ENCODE measurements at regions not wholly inside any gene's neighbourhood (a gene's known extent, or its start where the extent isn't known, plus 50 kb on each side); places are given as distances from the start of the nearest gene placed in this dataset.
"Not testable (repeated sequence)": the region's sequence is repeated elsewhere in the genome, so short reads cannot be mapped to it uniquely, and the experiment has no call there.

DNA sequence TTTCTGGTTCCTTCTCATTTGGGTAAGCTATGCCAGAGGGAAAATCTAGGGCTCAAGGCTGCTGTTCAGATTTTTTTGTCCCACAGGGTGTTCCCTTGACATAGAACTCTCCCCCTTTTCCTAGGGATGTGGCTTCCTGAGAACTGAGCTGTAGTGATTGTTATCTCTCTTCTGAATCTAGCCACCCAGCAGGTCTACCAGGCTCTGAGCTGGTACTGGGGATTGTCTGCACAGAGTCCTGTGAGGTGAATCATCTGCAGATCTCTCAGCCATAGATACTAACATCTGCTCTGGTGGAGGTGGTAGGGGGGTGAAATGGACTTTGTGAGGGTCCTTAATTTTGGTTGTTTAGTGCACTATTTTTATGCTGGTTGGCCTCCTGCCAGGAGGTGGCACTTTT lies 167.3 kb upstream of the PGR start:
- DNase-seq (ENCODE audit: low spot score) = no peak

DNA sequence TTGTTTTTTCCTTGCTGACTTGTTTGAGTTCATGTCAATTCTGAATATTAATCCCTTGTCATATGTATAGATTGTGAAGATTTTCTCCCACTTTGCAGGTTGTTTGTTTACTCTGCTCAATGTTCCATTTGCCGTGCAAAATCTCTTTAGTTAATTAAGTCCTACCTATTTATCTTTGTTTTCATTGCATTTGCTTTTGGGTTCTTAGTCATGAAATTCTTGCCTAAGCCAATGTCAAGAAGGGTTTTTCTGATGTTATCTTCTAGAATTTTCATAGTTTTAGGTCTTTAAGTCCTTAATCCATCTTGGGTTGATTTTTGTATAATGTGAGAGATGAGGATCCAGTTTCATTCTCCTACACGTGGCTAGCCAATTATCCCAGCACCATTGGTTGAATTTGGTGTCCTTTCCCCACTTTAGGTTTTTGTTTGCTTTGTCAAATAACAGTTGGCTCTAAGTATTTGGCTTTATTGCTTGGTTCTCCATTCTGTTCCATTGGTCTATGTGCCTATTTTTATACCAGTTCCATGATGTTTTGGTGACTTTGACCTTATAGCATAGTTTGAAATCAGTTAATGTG lies 163.1 kb upstream of the PGR start:
- no peak for DNase-seq (ENCODE audit: low spot score)

DNA sequence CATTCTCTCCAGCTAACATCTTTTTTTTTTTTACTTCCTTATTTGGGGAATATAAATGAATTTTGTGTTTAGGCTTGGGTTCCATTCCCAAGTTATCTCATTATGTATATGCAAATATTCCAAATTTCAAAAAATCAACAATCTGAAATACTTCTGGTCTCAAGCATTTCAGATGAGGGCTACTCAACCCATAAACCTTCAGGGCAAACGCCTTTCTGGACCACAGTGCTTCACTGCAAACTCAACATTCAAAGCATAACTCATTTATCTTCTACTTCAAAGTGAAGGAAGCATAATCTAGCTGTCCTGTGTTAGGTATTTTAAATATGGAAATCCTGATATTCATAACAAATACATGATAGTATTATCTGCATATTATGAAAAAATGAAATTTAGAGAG lies 161.7 kb upstream of the PGR start:
- no peak for DNase-seq (ENCODE audit: low spot score)

DNA sequence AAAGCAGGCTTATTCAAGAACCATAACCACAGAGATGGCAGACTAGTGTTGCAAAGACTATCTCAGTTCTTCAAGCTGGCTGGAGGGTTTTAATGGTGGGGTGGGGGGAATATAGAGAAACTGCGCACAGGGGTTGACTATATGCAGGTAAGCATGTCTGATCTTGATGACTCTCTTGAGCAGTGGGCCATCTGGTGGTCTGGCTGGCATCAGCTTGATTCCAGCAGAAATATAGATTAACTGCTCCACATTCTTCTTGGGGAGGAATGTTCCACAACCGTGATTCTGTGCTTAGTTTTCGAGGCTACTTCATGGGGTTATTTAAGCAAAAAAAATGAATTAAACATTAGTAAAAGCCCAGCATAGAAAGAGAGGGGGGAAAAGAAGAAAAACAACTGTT lies 158.8 kb upstream of the PGR start:
- DNase-seq (ENCODE audit: low spot score) = no peak

DNA sequence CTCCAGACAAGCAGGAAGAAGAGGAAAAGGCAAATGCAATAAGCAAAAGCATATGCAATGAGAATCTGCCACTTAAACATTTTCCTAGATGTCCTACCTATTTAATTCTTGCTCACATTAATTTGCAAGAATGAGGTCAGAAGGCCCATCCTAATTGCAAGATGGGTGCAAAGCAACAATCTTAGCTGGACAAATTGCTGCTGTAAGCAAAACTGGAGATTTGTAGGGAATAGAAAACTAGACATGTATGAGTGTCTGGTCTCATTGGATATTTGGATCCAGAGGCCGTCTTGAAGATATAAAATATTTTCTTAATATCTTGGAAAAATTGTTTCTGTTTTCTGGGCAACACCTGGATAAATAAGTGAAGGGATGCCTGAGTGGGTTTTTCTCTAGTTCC lies 150.1 kb upstream of the PGR start:
- no peak for DNase-seq (ENCODE audit: low spot score)

DNA sequence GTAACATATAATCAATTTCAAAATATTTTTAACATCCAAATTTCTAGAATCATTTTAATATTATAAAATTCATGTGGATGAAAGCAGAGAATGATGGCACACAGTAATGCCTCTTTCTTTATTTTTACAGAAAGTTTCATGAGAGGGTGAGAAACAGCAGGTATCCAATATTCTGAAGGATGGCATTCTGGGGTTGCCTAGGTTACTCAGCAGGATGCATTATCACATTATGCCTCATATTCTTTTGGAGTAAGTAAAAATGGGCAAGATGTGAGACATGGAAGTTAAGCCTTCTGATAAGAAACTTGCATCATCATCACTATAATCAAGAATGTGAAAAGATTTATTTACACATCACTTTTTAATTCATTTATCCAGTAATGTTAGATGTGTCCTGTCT lies 148.7 kb upstream of the PGR start:
- DNase-seq (ENCODE audit: low spot score) = no peak

DNA sequence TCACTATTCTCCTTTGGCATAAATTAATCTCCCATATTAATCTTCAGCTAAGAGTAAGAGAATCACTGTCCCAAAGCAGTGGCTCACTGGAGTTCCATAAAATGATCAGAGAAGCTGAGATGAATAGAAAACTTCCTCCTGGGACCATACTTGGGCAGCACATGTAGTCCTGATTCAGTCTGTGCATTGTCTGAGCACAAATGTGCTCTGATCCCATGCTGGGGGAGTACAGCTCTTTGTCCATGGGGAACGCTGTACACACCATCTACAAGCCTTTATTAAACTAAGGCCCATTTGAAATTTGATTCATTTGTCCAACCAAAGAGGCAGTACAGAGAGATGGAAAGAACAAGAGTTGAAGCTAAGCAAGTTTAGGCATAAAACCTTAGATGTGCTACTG lies 147.4 kb upstream of the PGR start:
- DNase-seq (ENCODE audit: low spot score) = no peak

DNA sequence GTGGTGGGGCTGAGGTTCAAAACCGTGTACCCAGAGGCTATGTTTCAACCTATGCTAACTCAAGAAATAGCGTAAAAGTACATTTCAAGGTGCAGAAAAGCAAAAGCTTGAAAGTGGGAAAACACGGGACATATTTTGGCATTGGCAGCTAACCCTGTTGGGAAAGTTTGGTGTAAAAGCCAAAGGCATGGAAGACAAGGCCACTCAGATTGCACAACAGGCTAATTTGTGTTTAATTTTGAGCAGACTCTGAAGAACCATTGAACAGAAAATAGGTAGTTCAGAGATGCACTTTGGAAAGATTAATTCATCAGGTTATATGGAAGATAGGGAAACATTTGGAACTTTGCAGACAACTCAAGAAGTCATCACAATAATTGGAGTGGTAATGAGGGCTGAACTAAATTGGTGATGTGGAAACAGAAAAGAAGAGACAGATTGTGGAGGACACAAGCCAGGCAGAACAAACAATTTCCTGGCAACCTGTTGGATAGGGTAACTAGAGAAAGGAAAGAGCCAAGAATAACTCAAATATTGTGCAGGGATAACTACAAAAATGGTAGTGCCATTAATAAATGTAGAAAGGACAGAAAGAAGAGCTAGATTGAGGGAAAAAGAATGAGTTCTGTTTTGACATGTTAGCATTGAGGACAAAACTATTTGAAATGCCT lies 140.5 kb upstream of the PGR start:
- no peak for DNase-seq (ENCODE audit: low spot score)

DNA sequence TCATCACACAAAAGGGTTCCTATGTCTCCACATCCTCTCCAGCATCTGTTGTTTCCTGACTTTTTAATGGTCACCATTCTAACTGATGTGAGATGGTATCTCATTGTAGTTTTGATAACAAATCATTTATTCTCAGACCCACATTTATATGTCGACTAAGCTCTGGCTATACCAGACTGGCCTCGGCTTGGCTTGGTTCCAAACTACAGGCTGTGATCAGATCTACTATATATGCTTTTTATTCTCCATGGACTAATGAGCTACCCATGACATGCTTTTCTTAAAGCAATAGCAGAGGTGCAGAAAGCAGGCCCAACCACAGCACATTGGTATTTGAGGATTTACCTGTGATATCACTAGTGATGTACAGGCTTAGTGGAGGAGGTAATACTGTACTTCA lies 139.8 kb upstream of the PGR start:
- DNase-seq (ENCODE audit: low spot score) = no peak

DNA sequence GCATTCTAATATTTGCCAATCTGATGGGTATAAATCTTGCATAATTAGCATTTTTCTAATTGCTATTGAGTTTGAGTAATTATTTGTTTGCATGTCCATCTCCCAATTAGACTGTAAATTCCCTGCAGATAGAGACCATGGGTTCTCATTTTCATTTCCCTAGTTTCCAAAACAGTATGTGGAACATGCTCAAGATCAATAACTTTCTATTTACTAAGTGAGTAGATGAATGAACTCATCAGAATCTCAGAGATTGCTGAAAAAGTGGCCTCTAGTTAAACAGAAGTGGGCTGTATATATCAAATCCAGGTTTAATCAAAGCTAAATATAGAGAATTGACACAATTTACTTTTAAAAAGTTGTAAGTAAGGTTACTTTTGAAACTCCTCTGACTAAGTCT lies 138.0 kb upstream of the PGR start:
- no peak for DNase-seq (ENCODE audit: low spot score)

DNA sequence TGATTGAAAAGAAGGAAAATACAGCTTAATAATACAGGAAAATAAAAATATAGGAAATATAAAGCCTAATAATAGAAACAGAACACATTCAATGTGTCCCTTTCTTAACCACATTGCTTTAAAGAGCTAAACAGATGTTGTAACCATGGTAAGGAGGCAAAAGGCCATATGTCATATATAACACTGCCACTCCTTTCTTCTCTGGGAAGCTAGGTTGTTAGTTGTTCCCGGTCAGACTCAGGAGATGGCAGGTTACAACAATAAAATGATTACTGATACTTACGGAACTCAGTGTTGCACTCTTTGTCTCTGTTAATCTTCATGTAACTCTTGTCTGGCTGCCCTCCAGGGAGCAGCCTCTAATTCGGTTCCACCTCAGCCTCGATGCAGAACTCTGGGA lies 134.7 kb upstream of the PGR start:
- DNase-seq (ENCODE audit: low spot score) = no peak

DNA sequence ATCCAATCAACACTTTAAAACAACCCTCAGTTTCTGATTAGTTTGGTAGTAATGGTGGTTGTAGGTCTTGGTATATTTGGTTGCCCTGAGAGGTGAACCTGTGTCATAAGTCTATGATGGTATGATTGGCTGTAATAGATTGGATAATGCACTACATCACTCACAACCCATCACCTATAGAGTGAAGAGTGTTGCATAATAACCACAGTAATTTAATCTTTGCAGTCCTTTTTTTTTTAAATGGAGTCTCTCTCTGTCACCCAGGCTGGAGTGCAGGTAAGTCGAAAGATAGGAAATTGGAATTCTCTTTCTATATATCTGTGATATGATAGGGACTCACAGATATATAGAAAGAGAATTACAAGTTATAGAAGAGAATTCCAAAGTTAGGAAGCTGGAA lies 133.4 kb upstream of the PGR start:
- no peak for DNase-seq (ENCODE audit: low spot score)

DNA sequence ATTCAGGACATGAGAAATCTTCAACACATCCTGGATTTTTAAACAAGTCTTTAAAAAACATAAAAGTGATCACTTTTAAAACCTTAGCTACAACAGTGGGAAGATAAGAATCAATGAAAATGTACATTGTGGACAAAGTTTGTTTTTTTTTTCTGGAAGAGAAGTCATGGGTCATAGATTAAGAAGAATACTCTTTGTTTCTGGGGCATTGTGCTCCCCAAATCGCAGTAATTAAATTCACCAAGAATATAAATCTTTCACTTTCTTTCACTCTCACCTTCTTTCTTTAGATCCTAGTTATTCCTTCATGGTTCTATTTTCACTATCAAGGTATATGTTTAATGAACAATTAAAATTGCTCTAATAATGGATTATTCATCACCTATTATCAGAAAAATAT lies 132.6 kb upstream of the PGR start:
- DNase-seq (ENCODE audit: low spot score) = no peak

DNA sequence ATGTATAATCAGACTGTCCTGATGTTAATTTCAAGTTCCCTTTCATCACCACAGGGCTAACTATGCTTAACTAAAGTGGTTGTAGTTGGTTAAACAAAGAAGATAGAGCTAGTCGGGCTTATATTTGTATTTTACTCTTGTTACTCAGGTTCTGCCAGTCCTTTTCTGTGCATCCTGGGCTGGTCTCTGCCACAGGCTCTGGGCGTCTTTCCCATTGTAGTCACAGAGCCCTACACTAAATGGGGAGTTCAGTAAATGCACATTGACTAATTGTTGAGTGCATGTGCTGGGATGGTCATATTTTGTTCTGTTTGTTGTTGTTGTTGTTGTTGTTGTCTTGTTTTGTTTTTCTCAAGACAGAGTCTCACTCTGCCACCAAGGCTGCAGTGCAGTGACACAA lies 125.4 kb upstream of the PGR start:
- DNase-seq (ENCODE audit: low spot score) = no peak

DNA sequence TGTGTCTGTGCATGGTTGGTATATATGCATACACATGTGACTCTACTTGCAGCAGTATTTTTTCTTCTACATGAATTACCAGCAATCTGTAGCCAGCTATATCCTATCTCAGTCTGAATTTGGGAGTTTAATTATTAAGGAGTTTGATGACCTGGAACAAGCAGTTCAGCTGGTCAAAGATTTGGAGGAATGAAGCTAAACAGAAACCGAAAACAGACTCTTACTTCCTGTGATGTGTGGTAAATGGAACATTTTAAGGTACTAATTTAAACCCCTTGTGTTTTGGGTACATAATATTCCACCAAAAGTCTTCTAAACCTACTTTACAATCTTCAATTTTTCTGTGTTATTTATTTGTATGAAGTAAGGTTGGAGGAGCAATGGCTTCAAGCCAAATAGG lies 124.4 kb upstream of the PGR start:
- DNase-seq (ENCODE audit: low spot score) = no peak

DNA sequence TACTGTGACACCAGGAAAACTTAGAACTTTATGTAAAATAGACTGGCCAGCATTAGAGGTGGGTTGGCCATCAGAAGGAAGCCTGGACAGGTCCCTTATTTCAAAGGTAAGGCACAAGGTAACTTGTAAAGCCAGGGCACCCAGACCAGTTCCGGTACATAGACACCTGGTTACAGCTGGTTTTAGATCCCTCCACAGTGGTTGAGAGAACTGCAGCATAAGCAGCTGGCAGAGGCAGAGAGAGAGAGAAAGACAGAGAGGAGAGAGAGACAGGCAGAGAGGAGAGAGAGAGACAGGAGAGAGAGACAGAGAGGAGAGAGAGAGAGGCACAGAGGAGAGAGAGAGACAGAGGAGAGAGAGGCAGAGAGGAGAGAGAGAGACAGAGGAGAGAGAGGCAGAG lies 116.0 kb upstream of the PGR start:
- not testable (repeated sequence) for DNase-seq (ENCODE audit: low spot score)

DNA sequence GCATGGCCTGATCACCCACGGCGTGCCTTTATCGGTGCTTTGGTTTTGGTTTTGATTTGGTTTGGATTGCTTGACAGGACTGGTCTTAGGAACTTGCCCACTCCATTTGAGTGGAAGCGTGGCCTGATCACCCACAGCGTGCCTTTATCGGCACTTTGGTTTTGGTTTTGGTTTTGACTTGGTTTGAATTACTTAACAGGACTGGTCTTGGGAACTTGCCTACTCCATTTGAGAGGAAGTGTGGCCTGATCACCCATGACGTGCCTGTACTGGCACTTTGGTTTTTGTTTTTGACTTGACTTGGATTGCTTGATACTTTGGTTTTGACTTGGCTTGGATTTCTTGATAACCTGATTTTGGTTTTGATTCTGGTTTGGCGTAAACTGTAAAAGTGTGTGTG lies 115.5 kb upstream of the PGR start:
- DNase-seq (ENCODE audit: low spot score) = not testable (repeated sequence)

DNA sequence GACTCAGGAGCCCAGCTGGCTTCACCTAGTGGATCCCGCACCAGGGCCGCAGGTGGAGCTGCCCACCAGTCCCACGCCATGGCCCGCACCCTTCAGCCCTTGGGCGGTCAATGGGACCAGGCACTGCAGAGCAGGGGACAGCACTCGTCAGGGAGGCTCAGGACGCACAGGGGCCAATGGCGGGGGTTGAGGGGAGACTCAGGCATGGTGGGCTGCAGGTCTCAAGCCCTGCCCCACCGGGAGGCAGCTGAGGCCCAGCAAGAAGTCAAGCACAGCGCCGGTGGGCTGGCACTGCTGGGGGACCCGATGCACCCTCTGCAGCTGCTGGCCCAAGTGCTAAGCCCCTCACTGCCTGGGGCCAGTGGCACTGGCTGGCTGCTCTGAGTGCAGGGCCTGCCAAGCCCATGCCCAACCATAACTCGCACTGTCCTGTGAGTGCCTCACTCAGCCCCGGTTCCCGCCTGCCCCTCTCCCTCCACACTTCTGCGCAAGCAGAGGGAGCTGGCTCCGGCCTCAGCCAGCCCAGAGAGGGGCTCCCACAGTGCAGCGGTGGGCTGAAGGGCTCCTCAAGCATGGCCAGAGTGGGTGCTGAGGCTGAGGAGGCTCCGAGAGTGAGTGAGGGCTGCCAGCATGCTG lies 111.7 kb upstream of the PGR start:
- no peak for DNase-seq (ENCODE audit: low spot score)

DNA sequence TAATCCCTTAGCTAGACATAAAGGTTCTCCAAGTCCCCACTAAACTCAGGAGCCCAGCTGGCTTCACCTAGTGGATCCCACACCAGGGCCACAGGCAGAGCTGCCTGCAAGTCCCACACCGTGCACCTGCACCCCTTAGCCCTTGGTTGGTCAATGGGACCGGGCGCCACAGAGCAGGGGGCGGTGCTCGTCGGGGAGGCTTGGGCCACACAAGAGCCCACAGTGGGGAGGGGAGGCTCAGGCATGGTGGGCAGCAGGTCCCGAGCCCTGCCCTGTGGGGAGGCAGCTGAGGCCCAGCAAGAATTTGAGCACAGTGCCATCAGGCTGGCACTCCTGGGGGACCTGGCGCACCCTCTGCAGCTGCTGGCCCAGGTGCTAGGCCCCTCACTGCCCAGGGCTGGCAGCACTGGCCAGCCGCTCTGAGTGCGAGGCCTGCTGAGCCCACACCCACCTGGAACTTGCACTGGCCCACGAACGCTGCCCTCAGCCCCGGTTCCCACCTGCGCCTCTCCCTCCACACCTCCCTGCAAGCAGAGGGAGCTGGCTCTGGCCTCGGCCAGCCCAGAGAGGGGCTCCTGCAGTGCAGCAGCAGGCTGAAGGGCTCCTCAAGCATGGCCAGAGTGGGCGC lies 101.7 kb upstream of the PGR start:
- not testable (repeated sequence) for DNase-seq (ENCODE audit: low spot score)

DNA sequence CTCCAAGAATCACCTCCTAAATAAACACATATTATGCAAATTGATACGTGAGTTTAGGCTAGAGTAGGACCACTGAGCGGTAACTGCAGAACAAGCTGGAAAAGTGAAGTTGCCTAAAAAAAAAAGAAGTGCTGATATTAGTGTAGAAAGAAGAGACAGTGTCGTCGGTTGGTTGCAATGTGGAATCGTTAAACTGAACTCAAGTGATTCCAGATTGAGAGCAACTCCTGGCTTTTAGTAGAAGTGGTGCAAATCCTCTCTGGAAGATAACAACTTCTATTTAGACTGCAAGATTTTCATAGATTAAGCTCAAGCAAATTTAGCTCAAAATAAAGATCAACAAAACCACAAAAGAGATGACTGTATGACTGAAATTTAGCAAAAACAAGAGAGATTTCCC lies 97.0 kb upstream of the PGR start:
- DNase-seq (ENCODE audit: low spot score) = peak; percentile 19

DNA sequence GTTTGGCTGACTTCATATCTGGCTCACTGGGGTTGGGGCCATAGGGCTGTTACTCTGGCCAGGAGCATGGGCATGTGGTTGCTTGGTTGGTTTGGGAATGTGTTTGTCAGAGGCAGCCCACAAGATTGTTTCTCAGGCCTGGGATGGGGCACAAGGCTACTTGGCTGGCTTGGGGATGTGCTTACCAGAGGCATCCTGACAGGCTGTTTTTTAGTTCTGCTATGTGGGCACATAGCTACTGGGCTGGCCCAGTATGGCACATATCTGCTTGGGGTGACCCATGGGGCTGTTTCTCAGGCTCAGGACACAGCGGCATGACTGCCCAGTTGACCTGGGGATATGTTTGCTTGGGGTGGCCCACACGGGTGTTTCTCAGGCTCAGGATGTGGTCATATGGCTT lies 94.6 kb upstream of the PGR start:
- DNase-seq (ENCODE audit: low spot score) = no peak

DNA sequence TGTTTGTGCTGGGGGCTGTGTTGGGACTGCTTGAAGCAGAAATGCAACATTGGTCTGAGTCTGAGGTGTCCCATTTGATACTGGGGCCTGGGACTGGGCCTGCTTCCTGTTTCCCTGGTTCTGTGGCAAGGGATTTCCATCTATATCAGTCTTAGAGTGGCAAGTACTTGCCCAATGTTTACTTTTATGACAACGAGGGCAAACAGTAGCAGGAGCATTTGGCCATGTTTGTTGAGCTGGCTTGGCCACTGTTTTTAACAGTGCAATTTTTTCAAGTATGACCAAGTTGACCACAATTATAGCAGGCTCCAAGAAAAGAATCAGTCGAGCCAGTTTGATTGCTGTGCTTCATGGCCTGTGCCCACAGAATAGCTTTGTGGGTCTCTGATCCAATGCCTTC lies 88.5 kb upstream of the PGR start:
- not testable (repeated sequence) for DNase-seq (ENCODE audit: low spot score)

DNA sequence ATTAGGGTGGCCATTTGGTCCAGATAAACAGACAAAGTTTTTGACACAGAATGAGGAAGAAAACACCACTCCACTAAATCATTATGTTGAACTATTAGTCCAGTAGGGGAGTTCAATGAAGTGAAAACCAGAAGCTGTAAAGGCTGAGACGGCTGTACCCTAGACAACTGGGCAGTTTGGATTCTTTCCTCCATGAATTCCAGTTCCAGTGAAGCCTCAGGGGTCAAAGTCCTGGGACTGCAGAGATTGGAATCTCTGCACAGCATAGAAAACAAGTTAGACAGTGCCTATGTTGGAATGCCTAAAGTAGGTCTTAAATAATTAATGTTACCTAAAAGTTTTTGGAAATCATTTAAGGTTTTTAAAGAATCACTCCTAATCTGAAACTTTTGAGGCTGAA lies 86.5 kb upstream of the PGR start:
- DNase-seq (ENCODE audit: low spot score) = not testable (repeated sequence)
